HG03135 (cell line): ENCODE measurements at regions not wholly inside any gene's neighbourhood (a gene's known extent, or its start where the extent isn't known, plus 50 kb on each side); places are given as distances from the start of the nearest gene placed in this dataset.

Experiments used
- ATAC-seq: cut with Tn5 transposase; IDR thresholded peaks from one replicate; pipeline ENCODE4 v1.9.1; 2021; ENCODE audit warnings: mild to moderate bottlenecking, moderate library complexity; ENCODE audit not compliant: unreplicated experiment

- ATAC-seq, result no peak
These were observed 162.6 kb upstream of the PLEKHG7 start for GRCh38 chr12:92539976-92540781.

GRCh38 chr12:92539110-92539749, 163.6 kb upstream of the PLEKHG7 start:
- peak; percentile 47 for ATAC-seq

GRCh38 chr12:92537290-92537960, 165.4 kb upstream of the PLEKHG7 start:
- no peak for ATAC-seq

- ATAC-seq, result no peak
These were observed 166.8 kb upstream of the PLEKHG7 start for GRCh38 chr12:92535961-92536360.

GRCh38 chr12:92533280-92533890, 169.4 kb upstream of the PLEKHG7 start:
- no peak for ATAC-seq

GRCh38 chr12:92530706-92531105, 172.1 kb upstream of the PLEKHG7 start:
- no peak for ATAC-seq

- no peak for ATAC-seq
These were observed 172.8 kb upstream of the PLEKHG7 start for GRCh38 chr12:92529944-92530343.

- peak; percentile 52 for ATAC-seq
These were observed 174.2 kb upstream of the PLEKHG7 start for GRCh38 chr12:92528586-92528985.

GRCh38 chr12:92528097-92528496, 174.7 kb upstream of the PLEKHG7 start:
- ATAC-seq, result no peak

GRCh38 chr12:92524489-92524888, 178.3 kb upstream of the PLEKHG7 start:
- no peak for ATAC-seq

GRCh38 chr12:92520511-92520910, 182.3 kb upstream of the PLEKHG7 start:
- ATAC-seq, result no peak

- ATAC-seq, result no peak
These were observed 183.5 kb upstream of the PLEKHG7 start for GRCh38 chr12:92519284-92519683.

- ATAC-seq, result no peak
These were observed 184.7 kb upstream of the PLEKHG7 start for GRCh38 chr12:92518071-92518470.

GRCh38 chr12:92516277-92516600, 186.6 kb upstream of the PLEKHG7 start:
- no peak for ATAC-seq

- ATAC-seq, result no peak
These were observed 189.5 kb upstream of the PLEKHG7 start for GRCh38 chr12:92513231-92513730.

GRCh38 chr12:92511786-92512185, 191.0 kb upstream of the PLEKHG7 start:
- no peak for ATAC-seq

GRCh38 chr12:92509156-92509738, 193.5 kb upstream of the PLEKHG7 start:
- no peak for ATAC-seq

GRCh38 chr12:92506891-92507290, 195.9 kb upstream of the PLEKHG7 start:
- no peak for ATAC-seq

- no peak for ATAC-seq
These were observed 196.3 kb upstream of the PLEKHG7 start for GRCh38 chr12:92506460-92506859.

GRCh38 chr12:92505254-92506231, 197.2 kb upstream of the PLEKHG7 start:
- ATAC-seq, result peak; percentile 27
